Keratinocyte (primary cell): ENCODE measurements at regions not wholly inside any gene's neighbourhood (a gene's known extent, or its start where the extent isn't known, plus 50 kb on each side); places are given as distances from the start of the nearest gene placed in this dataset.

Experiments used
- DNase-seq: peaks from one replicate; pipeline ENCODE4 v3.0.0-alpha.2; 2011; ENCODE audit warnings: low read depth, missing footprints, low spot score
- FAIRE-seq: peaks from 2 replicates; lab custom pipeline; 2011; peaks lifted over from hg19 to GRCh38; lab: Jason Lieb, UNC
- H2AFZ ChIP-seq: 2 replicates; pipeline ENCODE4 v1.6.0; 2012; ENCODE audit warnings: low read length, control low read depth, inconsistent platforms; ENCODE audit not compliant: control insufficient read depth
- H3K27ac ChIP-seq: 2 replicates; pipeline ENCODE4 v1.5.1; 2011; ENCODE audit warnings: low read length; ENCODE audit not compliant: control insufficient read depth, insufficient read depth
- H3K27me3 ChIP-seq: 3 replicates; pipeline ENCODE4 v1.6.0; 2011; ENCODE audit warnings: low read length; ENCODE audit not compliant: control insufficient read depth, insufficient read depth; ENCODE audit errors: extremely low read depth
- H3K36me3 ChIP-seq, 2 experiments: 2 replicates in 1 of 2; 3 replicates in 1 of 2; pipeline ENCODE4 v1.5.1; 2011; ENCODE audit warnings: low read length in 2 of 2, mild to moderate bottlenecking in 1 of 2; ENCODE audit not compliant: control insufficient read depth in 2 of 2, insufficient read depth in 2 of 2; ENCODE audit errors: extremely low read depth in 1 of 2
- H3K4me1 ChIP-seq: 3 replicates; pipeline ENCODE4 v1.5.1; 2011; ENCODE audit warnings: low read length; ENCODE audit not compliant: control insufficient read depth, insufficient read depth; ENCODE audit errors: extremely low read depth
- H3K4me2 ChIP-seq: 3 replicates; pipeline ENCODE4 v1.6.0; 2011; ENCODE audit warnings: low read depth, low read length; ENCODE audit not compliant: control insufficient read depth, insufficient read depth; ENCODE audit errors: extremely low read depth
- H3K4me3 ChIP-seq, 3 experiments: fragments of 200-600 bp in 1 of 3; sonication (generic) in 1 of 3; 2 replicates in 2 of 3; 3 replicates in 1 of 3; pipeline ENCODE4 v1.5.1; 2011 to 2016; ENCODE audit warnings: low read length in 3 of 3, mild to moderate bottlenecking in 3 of 3, control low read depth in 2 of 3, inconsistent platforms in 1 of 3, low read depth in 1 of 3, mixed read lengths in 1 of 3, mixed run types in 1 of 3, moderate library complexity in 1 of 3; ENCODE audit not compliant: control insufficient read depth in 2 of 3, insufficient read depth in 2 of 3; ENCODE audit errors: extremely low read depth in 1 of 3
- H3K79me2 ChIP-seq: 2 replicates; pipeline ENCODE4 v1.6.0; 2012; ENCODE audit warnings: low read length; ENCODE audit not compliant: control insufficient read depth, insufficient read depth
- H3K9ac ChIP-seq: 3 replicates; pipeline ENCODE4 v1.6.0; 2011; ENCODE audit warnings: low read length; ENCODE audit not compliant: control insufficient read depth, insufficient read depth; ENCODE audit errors: extremely low read depth
- H3K9me1 ChIP-seq: 3 replicates; pipeline ENCODE4 v1.6.0; 2011; ENCODE audit warnings: low read length; ENCODE audit not compliant: control insufficient read depth, insufficient read depth; ENCODE audit errors: extremely low read depth
- H3K9me3 ChIP-seq: 2 replicates; pipeline ENCODE4 v1.5.1; 2012; ENCODE audit warnings: low read depth, low read length; ENCODE audit not compliant: control insufficient read depth
- H4K20me1 ChIP-seq: 3 replicates; pipeline ENCODE4 v1.6.0; 2011; ENCODE audit warnings: low read length; ENCODE audit not compliant: control insufficient read depth, insufficient read depth; ENCODE audit errors: extremely low read depth
- CTCF ChIP-seq, 3 experiments: IDR thresholded peaks in 1 of 3; conservative IDR thresholded peaks in 1 of 3; optimal IDR thresholded peaks in 1 of 3; 2 replicates in 2 of 3; 3 replicates in 1 of 3; pipeline versions ENCODE3 to v1.5.1; 2011; ENCODE audit warnings: low read length in 3 of 3, mild to moderate bottlenecking in 3 of 3, moderate library complexity in 2 of 3, control low read depth in 1 of 3, inconsistent platforms in 1 of 3; ENCODE audit not compliant: insufficient read depth in 2 of 3; ENCODE audit errors: extremely low read depth in 1 of 3
- EZH2 ChIP-seq: IDR thresholded peaks from one replicate; pipeline ENCODE4 v1.6.1; 2012; ENCODE audit warnings: inconsistent platforms, mild to moderate bottlenecking, low read length, moderate library complexity
- dilution Hi-C: fragments of 300-500 bp; cut with MboI; formaldehyde crosslinking; loops from one replicate; pipeline ENCODE4 v1.7.0; 2020; ENCODE audit warnings: low sequenced_read_pairs; ENCODE audit not compliant: extremely low pct_ligation_motif_present

- H3K9me1 ChIP-seq: no peaks in the 10 kb centered on the region
- H3K36me3 ChIP-seq: no peaks in the 10 kb centered on the region
These were observed 114.0 kb upstream of the DCLK2 start for GRCh38 chr4:149964001-149964796.

GRCh38 chr4:149965206-149965605 lies 113.0 kb upstream of the DCLK2 start:
- FAIRE-seq: no peak
- TF ChIP-seq EZH2 (no peak), CTCF (optimal IDR thresholded peaks at IDR 0.05 in 1 of 3, IDR thresholded peaks at IDR 0.05 in 1 of 3, conservative IDR thresholded peaks at IDR 0.05 in 1 of 3; ENCODE audit: extremely low read depth in 1 of 3, insufficient read depth in 2 of 3, low read length in 3 of 3) (no peak)
- dilution Hi-C loops: no loop called here

More at GRCh38 chr4:149964001-149964796, 114.0 kb upstream of the DCLK2 start:
- no peak for TF ChIP-seq CTCF (optimal IDR thresholded peaks at IDR 0.05 in 1 of 3, IDR thresholded peaks at IDR 0.05 in 1 of 3, conservative IDR thresholded peaks at IDR 0.05 in 1 of 3; ENCODE audit: extremely low read depth in 1 of 3, insufficient read depth in 2 of 3, low read length in 3 of 3)
- TF ChIP-seq EZH2: no peak
- no peaks in the 10 kb centered on the region for H3K4me1 ChIP-seq
- H3K4me3 ChIP-seq: no peak overlapping the region
- H3K79me2 ChIP-seq: no peaks in the 10 kb centered on the region
- H2AFZ ChIP-seq: no peak overlapping the region
- no peak for DNase-seq
- H3K4me2 ChIP-seq: no peak overlapping the region
- FAIRE-seq: no peak
- H4K20me1 ChIP-seq: no peaks in the 10 kb centered on the region
- dilution Hi-C loops: no loop called here
- H3K27ac ChIP-seq: no peak overlapping the region
- H3K27me3 ChIP-seq: no peaks in the 10 kb centered on the region
- no peaks in the 10 kb centered on the region for H3K9me3 ChIP-seq
- H3K9ac ChIP-seq: no peak overlapping the region

More at GRCh38 chr4:149965206-149965605, 113.0 kb upstream of the DCLK2 start:
- Histone ChIP-seq H3K9me1 (no peaks in the 10 kb centered on the region), H3K36me3 (no peaks in the 10 kb centered on the region), H3K4me2 (no peak overlapping the region), H3K9ac (no peak overlapping the region), H3K79me2 (no peaks in the 10 kb centered on the region), H3K27ac (no peak overlapping the region), H3K27me3 (no peaks in the 10 kb centered on the region), H3K9me3 (no peaks in the 10 kb centered on the region), H3K4me1 (no peaks in the 10 kb centered on the region), H3K4me3 (no peak overlapping the region), H2AFZ (no peak overlapping the region), H4K20me1 (no peaks in the 10 kb centered on the region)
- no peak for DNase-seq
